GM23248 (cell line): ENCODE measurements at regions not wholly inside any gene's neighbourhood (a gene's known extent, or its start where the extent isn't known, plus 50 kb on each side); places are given as distances from the start of the nearest gene placed in this dataset.

Experiments
- DNase-seq: peaks from one replicate; pipeline ENCODE4 v3.0.0-alpha.2; 2015
- H2AFZ ChIP-seq: fragments of 200-600 bp; sonication (generic); 2 replicates; pipeline ENCODE4 v1.6.1; 2016; ENCODE audit warnings: antibody characterized with exemption
- H3F3A ChIP-seq: fragments of 200-600 bp; sonication (generic); 2 replicates; pipeline ENCODE4 v1.6.1; 2016; ENCODE audit warnings: mild to moderate bottlenecking, antibody characterized with exemption, mixed run types; ENCODE audit not compliant: insufficient read depth
- H3K27ac ChIP-seq: fragments of 200-600 bp; sonication (generic); 2 replicates; pipeline ENCODE4 v1.5.1; 2016; ENCODE audit warnings: mild to moderate bottlenecking
- H3K27me3 ChIP-seq: fragments of 200-600 bp; sonication (generic); replicated peaks from 2 replicates; pipeline ENCODE4 v1.6.1; 2016; ENCODE audit warnings: mild to moderate bottlenecking; ENCODE audit not compliant: insufficient read depth
- H3K36me3 ChIP-seq: fragments of 200-600 bp; sonication (generic); 2 replicates; pipeline ENCODE4 v1.6.1; 2016; ENCODE audit warnings: low read depth, mild to moderate bottlenecking
- H3K4me1 ChIP-seq: fragments of 200-600 bp; sonication (generic); 2 replicates; pipeline ENCODE4 v1.6.1; 2016; ENCODE audit warnings: mild to moderate bottlenecking; ENCODE audit not compliant: insufficient read depth
- H3K4me2 ChIP-seq: fragments of 200-600 bp; sonication (generic); one replicate; pipeline ENCODE4 v1.6.1; 2016; ENCODE audit warnings: mild to moderate bottlenecking; ENCODE audit not compliant: unreplicated experiment
- H3K4me3 ChIP-seq: fragments of 200-600 bp; sonication (generic); 2 replicates; pipeline ENCODE4 v1.5.1; 2016; ENCODE audit warnings: mild to moderate bottlenecking
- H3K79me2 ChIP-seq: fragments of 200-600 bp; sonication (generic); 2 replicates; pipeline ENCODE4 v1.6.1; 2016; ENCODE audit warnings: mild to moderate bottlenecking; ENCODE audit not compliant: insufficient read depth
- H3K9ac ChIP-seq: fragments of 200-600 bp; sonication (generic); 2 replicates; pipeline ENCODE4 v1.6.1; 2016; ENCODE audit warnings: mild to moderate bottlenecking
- H3K9me2 ChIP-seq: fragments of 200-600 bp; sonication (generic); 2 replicates; pipeline ENCODE4 v1.6.1; 2016; ENCODE audit warnings: mixed run types, mild to moderate bottlenecking, moderate library complexity; ENCODE audit not compliant: insufficient read depth
- H3K9me3 ChIP-seq: fragments of 200-600 bp; sonication (generic); one replicate; pipeline ENCODE4 v1.6.1; 2017; ENCODE audit warnings: low read depth
- H4K20me1 ChIP-seq: fragments of 200-600 bp; sonication (generic); 2 replicates; pipeline ENCODE4 v1.6.0; 2016; ENCODE audit not compliant: insufficient read depth
- EZH2 ChIP-seq: fragments of 200-600 bp; sonication (generic); IDR thresholded peaks from 2 replicates; pipeline ENCODE4 v1.6.1; 2018; ENCODE audit warnings: antibody characterized with exemption, mild to moderate bottlenecking; ENCODE audit not compliant: insufficient read depth, poor library complexity, severe bottlenecking
- EZH2phosphoT487 ChIP-seq: fragments of 200-600 bp; sonication (generic); IDR thresholded peaks from 2 replicates; pipeline ENCODE4 v1.6.1; 2018; ENCODE audit warnings: antibody characterized with exemption, moderate library complexity, mild to moderate bottlenecking, low read depth; ENCODE audit not compliant: insufficient read depth
- WGBS, 2 experiments: methylation state at CpG; one replicate each; pipeline ENCODE4 v1.1.6; 2015 to 2017; ENCODE audit warnings: low lambda C conversion rate in 2 of 2, low coverage in 1 of 2; ENCODE audit errors: missing lambda C conversion rate in 2 of 2; 5-methylcytosine and 5-hydroxymethylcytosine counted together
- in situ Hi-C: fragments of 300-500 bp; cut with MboI; formaldehyde crosslinking; loops from 2 replicates; pipeline ENCODE4 v1.15.0; 2020

GRCh38 chr2:128526455-128526976, 207.8 kb upstream of the HS6ST1 start:
- Histone ChIP-seq H3K9me3 (no peaks in the 10 kb centered on the region), H2AFZ (no peak overlapping the region), H3K4me2 (no peak overlapping the region), H3K9me2 (no peaks in the 10 kb centered on the region), H3K9ac (no peak overlapping the region), H3K27ac (no peak overlapping the region), H3K4me3 (no peak overlapping the region), H3K36me3 (no peaks in the 10 kb centered on the region), H3K4me1 (no peaks in the 10 kb centered on the region), H3K79me2 (no peaks in the 10 kb centered on the region), H4K20me1 (no peaks in the 10 kb centered on the region), H3F3A (no peaks in the 10 kb centered on the region), H3K27me3 (no peaks in the 10 kb centered on the region)
- 92 to 94% methylated on average over 14 of the region's 14 CpGs for WGBS, 2 experiments
- no peak for DNase-seq
- in situ Hi-C loops, result no loop called here
- TF ChIP-seq EZH2phosphoT487 (no peak), EZH2 (no peak)

DNA sequence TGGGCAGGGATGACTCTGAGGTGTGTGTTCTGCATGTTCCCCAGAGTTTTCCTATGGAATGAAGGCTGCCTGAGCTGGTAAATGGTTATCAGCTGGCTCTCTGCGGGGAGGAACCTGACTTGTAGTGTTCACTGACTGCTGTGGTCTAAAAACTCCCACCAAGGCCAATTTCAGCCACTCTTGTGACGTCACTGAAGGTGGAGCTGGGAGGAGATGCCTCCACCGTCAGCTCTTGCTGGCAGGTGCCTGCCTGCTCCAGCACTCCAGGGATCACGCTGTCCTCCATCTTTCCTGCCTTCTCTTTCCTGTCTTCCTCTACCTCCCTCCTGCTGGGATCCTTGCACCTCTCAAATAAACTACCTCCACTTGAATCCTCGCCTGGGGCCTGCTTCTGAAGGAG, 209.5 kb upstream of the HS6ST1 start:
- Histone ChIP-seq H3K9me3 (no peaks in the 10 kb centered on the region), H3K36me3 (no peaks in the 10 kb centered on the region), H3K79me2 (no peaks in the 10 kb centered on the region), H4K20me1 (no peaks in the 10 kb centered on the region), H3K9me2 (no peaks in the 10 kb centered on the region), H2AFZ (no peak overlapping the region), H3K27me3 (no peaks in the 10 kb centered on the region), H3K4me1 (no peaks in the 10 kb centered on the region), H3K4me3 (no peak overlapping the region), H3F3A (no peaks in the 10 kb centered on the region), H3K4me2 (no peak overlapping the region), H3K9ac (no peak overlapping the region), H3K27ac (no peak overlapping the region)
- TF ChIP-seq EZH2phosphoT487, result no peak
- no peak for TF ChIP-seq EZH2
- no peak for DNase-seq
- WGBS, 2 experiments, result 92% methylated on average over 5 of the region's 5 CpGs
- in situ Hi-C loops, result no loop called here

- Histone ChIP-seq H3K27me3 (no peaks in the 10 kb centered on the region), H3K9me2 (no peaks in the 10 kb centered on the region), H3K4me2 (no peak overlapping the region), H4K20me1 (no peaks in the 10 kb centered on the region), H3K9ac (no peak overlapping the region), H2AFZ (no peak overlapping the region), H3K4me3 (no peak overlapping the region), H3K36me3 (no peaks in the 10 kb centered on the region), H3K27ac (no peak overlapping the region), H3K79me2 (no peaks in the 10 kb centered on the region), H3K4me1 (peaks cover 7% of the 10 kb centered on the region; the same call in 1 of the 2 replicates), H3F3A (no peaks in the 10 kb centered on the region), H3K9me3 (no peaks in the 10 kb centered on the region)
- in situ Hi-C loops, result no loop called here
- DNase-seq, result no peak
- TF ChIP-seq EZH2phosphoT487, result no peak
- TF ChIP-seq EZH2, result no peak
- 74 to 82% methylated on average over 4 of the region's 4 CpGs for WGBS, 2 experiments
Observed at GRCh38 chr2:128530025-128530573, 211.4 kb upstream of the HS6ST1 start.

GRCh38 chr2:128531856-128532255, 213.2 kb upstream of the HS6ST1 start:
- no peaks in the 10 kb centered on the region for H3K27me3 ChIP-seq
- no peak overlapping the region for H3K4me2 ChIP-seq
- in situ Hi-C loops, result no loop called here
- no peak overlapping the region for H3K9ac ChIP-seq
- H3K79me2 ChIP-seq, result no peaks in the 10 kb centered on the region
- H4K20me1 ChIP-seq, result no peaks in the 10 kb centered on the region
- H3K9me3 ChIP-seq, result no peaks in the 10 kb centered on the region
- TF ChIP-seq EZH2 (no peak), EZH2phosphoT487 (no peak)
- H3F3A ChIP-seq, result peaks cover 9% of the 10 kb centered on the region
- H3K4me3 ChIP-seq, result no peak overlapping the region
- DNase-seq, result no peak
- peaks cover 23% of the 10 kb centered on the region for H3K4me1 ChIP-seq
- no peak overlapping the region for H2AFZ ChIP-seq
- no peak overlapping the region for H3K27ac ChIP-seq
- H3K36me3 ChIP-seq, result no peaks in the 10 kb centered on the region
- no peaks in the 10 kb centered on the region for H3K9me2 ChIP-seq

DNA sequence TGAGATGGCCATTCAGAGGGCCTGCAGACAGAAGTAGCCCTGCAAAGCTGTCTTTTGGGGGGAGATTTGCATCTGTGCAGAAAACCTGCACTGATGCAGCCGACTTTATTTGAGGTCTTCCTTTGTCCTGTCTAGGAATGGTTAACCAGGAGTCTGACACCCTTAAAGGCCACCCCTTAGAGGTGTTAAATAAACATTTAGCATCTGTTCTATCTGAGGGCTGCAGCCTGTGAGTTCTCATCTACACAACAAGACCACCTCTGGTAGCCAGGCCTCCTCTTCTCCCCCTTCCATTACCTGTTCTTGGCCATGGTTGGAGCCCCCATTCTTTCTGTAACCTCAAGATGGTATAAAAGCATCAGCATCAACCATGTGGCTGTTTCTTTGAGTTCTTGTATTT, 214.4 kb upstream of the HS6ST1 start:
- Histone ChIP-seq H3K4me1 (peaks cover 34% of the 10 kb centered on the region), H3K36me3 (no peaks in the 10 kb centered on the region), H3K9me2 (no peaks in the 10 kb centered on the region), H3K4me2 (no peak overlapping the region), H3K27ac (no peak overlapping the region), H2AFZ (no peak overlapping the region), H3K4me3 (no peak overlapping the region), H4K20me1 (no peaks in the 10 kb centered on the region), H3K9ac (no peak overlapping the region), H3K9me3 (no peaks in the 10 kb centered on the region), H3K79me2 (no peaks in the 10 kb centered on the region), H3F3A (peaks cover 18% of the 10 kb centered on the region), H3K27me3 (no peaks in the 10 kb centered on the region)
- TF ChIP-seq EZH2 (no peak), EZH2phosphoT487 (no peak)
- in situ Hi-C loops, result no loop called here
- 60 to 87% methylated on average over 1 of the region's 1 CpG for WGBS, 2 experiments
- no peak for DNase-seq
